Adipocyte (in vitro differentiated cells): ENCODE measurements at regions not wholly inside any gene's neighbourhood (a gene's known extent, or its start where the extent isn't known, plus 50 kb on each side); places are given as distances from the start of the nearest gene placed in this dataset.

Source experiments
- DNase-seq: peaks from one replicate; pipeline ENCODE4 v3.0.0-alpha.2; 2015; ENCODE audit warnings: low read depth
- H3K27me3 ChIP-seq: replicated peaks from 2 replicates; pipeline ENCODE4 v1.7.0; 2013; ENCODE audit warnings: mild to moderate bottlenecking, low read length, moderate library complexity; ENCODE audit not compliant: control insufficient read depth, insufficient read depth
- H3K36me3 ChIP-seq: 2 replicates; pipeline ENCODE4 v1.7.0; 2013; ENCODE audit warnings: low read length, mild to moderate bottlenecking, moderate library complexity; ENCODE audit not compliant: control insufficient read depth, insufficient read depth, severe bottlenecking
- H3K4me1 ChIP-seq: 2 replicates; pipeline ENCODE4 v1.7.0; 2013; ENCODE audit warnings: mild to moderate bottlenecking, low read length, moderate library complexity; ENCODE audit not compliant: control insufficient read depth, insufficient read depth
- H3K4me3 ChIP-seq: 2 replicates; pipeline ENCODE4 v1.7.0; 2013; ENCODE audit warnings: mild to moderate bottlenecking, low read length, moderate library complexity
- H3K9ac ChIP-seq: 2 replicates; pipeline ENCODE4 v1.7.0; 2013; ENCODE audit warnings: mild to moderate bottlenecking, low read length, moderate library complexity
- H3K9me3 ChIP-seq: 2 replicates; pipeline ENCODE4 v1.7.0; 2013; ENCODE audit warnings: mild to moderate bottlenecking, low read length, moderate library complexity; ENCODE audit not compliant: control insufficient read depth

- Histone ChIP-seq H3K4me3 (no peak overlapping the region), H3K9me3 (no peaks in the 10 kb centered on the region), H3K4me1 (peaks cover 17% of the 10 kb centered on the region), H3K27me3 (no peaks in the 10 kb centered on the region), H3K9ac (no peak overlapping the region), H3K36me3 (no peaks in the 10 kb centered on the region)
- DNase-seq: no peak
Measured at GRCh38 chr14:53880761-53881160, 75.9 kb downstream of the BMP4 start.

GRCh38 chr14:53879747-53880146, 76.9 kb downstream of the BMP4 start:
- peaks cover 27% of the 10 kb centered on the region for H3K4me1 ChIP-seq
- DNase-seq: no peak
- H3K36me3 ChIP-seq: no peaks in the 10 kb centered on the region
- H3K9me3 ChIP-seq: no peaks in the 10 kb centered on the region
- H3K27me3 ChIP-seq: no peaks in the 10 kb centered on the region
- no peak overlapping the region for H3K4me3 ChIP-seq
- H3K9ac ChIP-seq: no peak overlapping the region

GRCh38 chr14:53879022-53879686, 77.5 kb downstream of the BMP4 start:
- Histone ChIP-seq H3K4me1 (peaks cover 30% of the 10 kb centered on the region), H3K36me3 (no peaks in the 10 kb centered on the region), H3K27me3 (no peaks in the 10 kb centered on the region), H3K9me3 (no peaks in the 10 kb centered on the region), H3K9ac (no peak overlapping the region), H3K4me3 (no peak overlapping the region)
- DNase-seq: no peak

GRCh38 chr14:53875324-53875897, 81.2 kb downstream of the BMP4 start:
- Histone ChIP-seq H3K9ac (no peak overlapping the region), H3K4me1 (peaks cover 18% of the 10 kb centered on the region), H3K9me3 (no peaks in the 10 kb centered on the region), H3K36me3 (no peaks in the 10 kb centered on the region), H3K4me3 (no peak overlapping the region), H3K27me3 (no peaks in the 10 kb centered on the region)
- DNase-seq: peak; percentile 38

GRCh38 chr14:53874704-53875103, 81.9 kb downstream of the BMP4 start:
- no peak for DNase-seq
- H3K9me3 ChIP-seq: no peaks in the 10 kb centered on the region
- H3K27me3 ChIP-seq: no peaks in the 10 kb centered on the region
- no peaks in the 10 kb centered on the region for H3K36me3 ChIP-seq
- peaks cover 17% of the 10 kb centered on the region for H3K4me1 ChIP-seq
- H3K4me3 ChIP-seq: no peak overlapping the region
- no peak overlapping the region for H3K9ac ChIP-seq

GRCh38 chr14:53872681-53873089, 83.9 kb downstream of the BMP4 start:
- Histone ChIP-seq H3K9me3 (no peaks in the 10 kb centered on the region), H3K4me3 (no peak overlapping the region), H3K4me1 (peaks cover 17% of the 10 kb centered on the region), H3K27me3 (no peaks in the 10 kb centered on the region), H3K9ac (no peak overlapping the region), H3K36me3 (no peaks in the 10 kb centered on the region)
- no peak for DNase-seq

GRCh38 chr14:53871951-53872350, 84.7 kb downstream of the BMP4 start:
- Histone ChIP-seq H3K27me3 (no peaks in the 10 kb centered on the region), H3K9me3 (no peaks in the 10 kb centered on the region), H3K9ac (no peak overlapping the region), H3K4me1 (peaks cover 17% of the 10 kb centered on the region), H3K36me3 (no peaks in the 10 kb centered on the region), H3K4me3 (no peak overlapping the region)
- no peak for DNase-seq

- no peak for DNase-seq
Measured at GRCh38 chr14:53871011-53871410, 85.6 kb downstream of the BMP4 start.

GRCh38 chr14:53865711-53866110, 90.9 kb downstream of the BMP4 start:
- Histone ChIP-seq H3K27me3 (no peaks in the 10 kb centered on the region), H3K4me1 (no peaks in the 10 kb centered on the region), H3K36me3 (no peaks in the 10 kb centered on the region), H3K4me3 (no peak overlapping the region), H3K9ac (no peak overlapping the region), H3K9me3 (no peaks in the 10 kb centered on the region)
- DNase-seq: no peak

More at GRCh38 chr14:53871011-53871410, 85.6 kb downstream of the BMP4 start:
- Histone ChIP-seq H3K4me3 (no peak overlapping the region), H3K9me3 (no peaks in the 10 kb centered on the region), H3K27me3 (no peaks in the 10 kb centered on the region), H3K4me1 (peaks cover 16% of the 10 kb centered on the region), H3K9ac (no peak overlapping the region), H3K36me3 (no peaks in the 10 kb centered on the region)

GRCh38 chr14:53861781-53862180, 94.8 kb downstream of the BMP4 start:
- H3K4me1 ChIP-seq: no peaks in the 10 kb centered on the region
- H3K27me3 ChIP-seq: peaks cover 3% of the 10 kb centered on the region
- no peak overlapping the region for H3K4me3 ChIP-seq
- no peaks in the 10 kb centered on the region for H3K9me3 ChIP-seq
- DNase-seq: no peak
- no peaks in the 10 kb centered on the region for H3K36me3 ChIP-seq
- no peak overlapping the region for H3K9ac ChIP-seq

GRCh38 chr14:53858345-53858684, 98.3 kb downstream of the BMP4 start:
- Histone ChIP-seq H3K4me3 (no peak overlapping the region), H3K9me3 (no peaks in the 10 kb centered on the region), H3K36me3 (no peaks in the 10 kb centered on the region), H3K9ac (no peak overlapping the region), H3K4me1 (no peaks in the 10 kb centered on the region), H3K27me3 (peaks cover 3% of the 10 kb centered on the region)
- DNase-seq: no peak
